ENCODE measurements at regions not wholly inside any gene's neighbourhood (a gene's known extent, or its start where the extent isn't known, plus 50 kb on each side); places are given as distances from the start of the nearest gene placed in this dataset.

GRCh38 chr11:92867913-92868619 is 101.4 kb upstream of the MTNR1B start:
- no peak for TF ChIP-seq POLR2A (IDR thresholded peaks at IDR 0.05; ENCODE audit: low read length)
- no peak for TF ChIP-seq GATA1 (IDR thresholded peaks at IDR 0.05; ENCODE audit: low read depth, low read length)
